ENCODE measurements at regions not wholly inside any gene's neighbourhood (a gene's known extent, or its start where the extent isn't known, plus 50 kb on each side); places are given as distances from the start of the nearest gene placed in this dataset.

GRCh38 chr9:10867194-10867593 lies 254.4 kb upstream of the PTPRD start (continued):
- TF ChIP-seq, protein P1, sequence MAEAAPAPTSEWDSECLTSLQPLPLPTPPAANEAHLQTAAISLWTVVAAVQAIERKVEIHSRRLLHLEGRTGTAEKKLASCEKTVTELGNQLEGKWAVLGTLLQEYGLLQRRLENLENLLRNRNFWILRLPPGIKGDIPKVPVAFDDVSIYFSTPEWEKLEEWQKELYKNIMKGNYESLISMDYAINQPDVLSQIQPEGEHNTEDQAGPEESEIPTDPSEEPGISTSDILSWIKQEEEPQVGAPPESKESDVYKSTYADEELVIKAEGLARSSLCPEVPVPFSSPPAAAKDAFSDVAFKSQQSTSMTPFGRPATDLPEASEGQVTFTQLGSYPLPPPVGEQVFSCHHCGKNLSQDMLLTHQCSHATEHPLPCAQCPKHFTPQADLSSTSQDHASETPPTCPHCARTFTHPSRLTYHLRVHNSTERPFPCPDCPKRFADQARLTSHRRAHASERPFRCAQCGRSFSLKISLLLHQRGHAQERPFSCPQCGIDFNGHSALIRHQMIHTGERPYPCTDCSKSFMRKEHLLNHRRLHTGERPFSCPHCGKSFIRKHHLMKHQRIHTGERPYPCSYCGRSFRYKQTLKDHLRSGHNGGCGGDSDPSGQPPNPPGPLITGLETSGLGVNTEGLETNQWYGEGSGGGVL (tag by site-specific recombination; IDR thresholded peaks at IDR 0.05) = no peak
- no peak for TF ChIP-seq ZNF660 (tag by site-specific recombination; IDR thresholded peaks at IDR 0.05)
- TF ChIP-seq ZNF366 (tag by site-specific recombination; conservative IDR thresholded peaks at IDR 0.05) = no peak
- no peak for TF ChIP-seq ZBTB8A (tag by site-specific recombination; IDR thresholded peaks at IDR 0.05)
- TF ChIP-seq ZNF266 (tag by site-specific recombination; IDR thresholded peaks at IDR 0.05; ENCODE audit: low read depth) = no peak
- no peak for TF ChIP-seq SP2 (tag by site-specific recombination; IDR thresholded peaks at IDR 0.05)
- TF ChIP-seq, protein P2, sequence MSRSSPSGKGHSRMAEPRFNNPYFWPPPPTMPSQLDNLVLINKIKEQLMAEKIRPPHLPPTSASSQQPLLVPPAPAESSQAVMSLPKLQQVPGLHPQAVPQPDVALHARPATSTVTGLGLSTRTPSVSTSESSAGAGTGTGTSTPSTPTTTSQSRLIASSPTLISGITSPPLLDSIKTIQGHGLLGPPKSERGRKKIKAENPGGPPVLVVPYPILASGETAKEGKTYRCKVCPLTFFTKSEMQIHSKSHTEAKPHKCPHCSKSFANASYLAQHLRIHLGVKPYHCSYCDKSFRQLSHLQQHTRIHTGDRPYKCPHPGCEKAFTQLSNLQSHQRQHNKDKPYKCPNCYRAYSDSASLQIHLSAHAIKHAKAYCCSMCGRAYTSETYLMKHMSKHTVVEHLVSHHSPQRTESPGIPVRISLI (tag by site-specific recombination; IDR thresholded peaks at IDR 0.05) = no peak
- no peak for TF ChIP-seq ZNF274 (IDR thresholded peaks at IDR 0.05; ENCODE audit: low read length)
- TF ChIP-seq ZNF274 (tag by site-specific recombination; IDR thresholded peaks at IDR 0.05; ENCODE audit: borderline replicate concordance) = no peak
- TF ChIP-seq, protein P3, sequence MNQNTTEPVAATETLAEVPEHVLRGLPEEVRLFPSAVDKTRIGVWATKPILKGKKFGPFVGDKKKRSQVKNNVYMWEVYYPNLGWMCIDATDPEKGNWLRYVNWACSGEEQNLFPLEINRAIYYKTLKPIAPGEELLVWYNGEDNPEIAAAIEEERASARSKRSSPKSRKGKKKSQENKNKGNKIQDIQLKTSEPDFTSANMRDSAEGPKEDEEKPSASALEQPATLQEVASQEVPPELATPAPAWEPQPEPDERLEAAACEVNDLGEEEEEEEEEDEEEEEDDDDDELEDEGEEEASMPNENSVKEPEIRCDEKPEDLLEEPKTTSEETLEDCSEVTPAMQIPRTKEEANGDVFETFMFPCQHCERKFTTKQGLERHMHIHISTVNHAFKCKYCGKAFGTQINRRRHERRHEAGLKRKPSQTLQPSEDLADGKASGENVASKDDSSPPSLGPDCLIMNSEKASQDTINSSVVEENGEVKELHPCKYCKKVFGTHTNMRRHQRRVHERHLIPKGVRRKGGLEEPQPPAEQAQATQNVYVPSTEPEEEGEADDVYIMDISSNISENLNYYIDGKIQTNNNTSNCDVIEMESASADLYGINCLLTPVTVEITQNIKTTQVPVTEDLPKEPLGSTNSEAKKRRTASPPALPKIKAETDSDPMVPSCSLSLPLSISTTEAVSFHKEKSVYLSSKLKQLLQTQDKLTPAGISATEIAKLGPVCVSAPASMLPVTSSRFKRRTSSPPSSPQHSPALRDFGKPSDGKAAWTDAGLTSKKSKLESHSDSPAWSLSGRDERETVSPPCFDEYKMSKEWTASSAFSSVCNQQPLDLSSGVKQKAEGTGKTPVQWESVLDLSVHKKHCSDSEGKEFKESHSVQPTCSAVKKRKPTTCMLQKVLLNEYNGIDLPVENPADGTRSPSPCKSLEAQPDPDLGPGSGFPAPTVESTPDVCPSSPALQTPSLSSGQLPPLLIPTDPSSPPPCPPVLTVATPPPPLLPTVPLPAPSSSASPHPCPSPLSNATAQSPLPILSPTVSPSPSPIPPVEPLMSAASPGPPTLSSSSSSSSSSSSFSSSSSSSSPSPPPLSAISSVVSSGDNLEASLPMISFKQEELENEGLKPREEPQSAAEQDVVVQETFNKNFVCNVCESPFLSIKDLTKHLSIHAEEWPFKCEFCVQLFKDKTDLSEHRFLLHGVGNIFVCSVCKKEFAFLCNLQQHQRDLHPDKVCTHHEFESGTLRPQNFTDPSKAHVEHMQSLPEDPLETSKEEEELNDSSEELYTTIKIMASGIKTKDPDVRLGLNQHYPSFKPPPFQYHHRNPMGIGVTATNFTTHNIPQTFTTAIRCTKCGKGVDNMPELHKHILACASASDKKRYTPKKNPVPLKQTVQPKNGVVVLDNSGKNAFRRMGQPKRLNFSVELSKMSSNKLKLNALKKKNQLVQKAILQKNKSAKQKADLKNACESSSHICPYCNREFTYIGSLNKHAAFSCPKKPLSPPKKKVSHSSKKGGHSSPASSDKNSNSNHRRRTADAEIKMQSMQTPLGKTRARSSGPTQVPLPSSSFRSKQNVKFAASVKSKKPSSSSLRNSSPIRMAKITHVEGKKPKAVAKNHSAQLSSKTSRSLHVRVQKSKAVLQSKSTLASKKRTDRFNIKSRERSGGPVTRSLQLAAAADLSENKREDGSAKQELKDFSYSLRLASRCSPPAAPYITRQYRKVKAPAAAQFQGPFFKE (tag by site-specific recombination; IDR thresholded peaks at IDR 0.05; ENCODE audit: borderline replicate concordance) = no peak
- TF ChIP-seq REST (tag by site-specific recombination; IDR thresholded peaks at IDR 0.05) = no peak
- no peak for TF ChIP-seq ZNF221 (tag by site-specific recombination; IDR thresholded peaks at IDR 0.05; ENCODE audit: borderline replicate concordance)
- TF ChIP-seq ZNF747 (tag by site-specific recombination; IDR thresholded peaks at IDR 0.05) = no peak
- no peak for TF ChIP-seq AEBP2 (tag by site-specific recombination; IDR thresholded peaks at IDR 0.05; ENCODE audit: borderline replicate concordance)
- no peak for TF ChIP-seq YY2 (tag by site-specific recombination; IDR thresholded peaks at IDR 0.05)

Data from HEK293 (cell line).